ENCODE measurements at regions not wholly inside any gene's neighbourhood (a gene's known extent, or its start where the extent isn't known, plus 50 kb on each side); places are given as distances from the start of the nearest gene placed in this dataset.

DNA sequence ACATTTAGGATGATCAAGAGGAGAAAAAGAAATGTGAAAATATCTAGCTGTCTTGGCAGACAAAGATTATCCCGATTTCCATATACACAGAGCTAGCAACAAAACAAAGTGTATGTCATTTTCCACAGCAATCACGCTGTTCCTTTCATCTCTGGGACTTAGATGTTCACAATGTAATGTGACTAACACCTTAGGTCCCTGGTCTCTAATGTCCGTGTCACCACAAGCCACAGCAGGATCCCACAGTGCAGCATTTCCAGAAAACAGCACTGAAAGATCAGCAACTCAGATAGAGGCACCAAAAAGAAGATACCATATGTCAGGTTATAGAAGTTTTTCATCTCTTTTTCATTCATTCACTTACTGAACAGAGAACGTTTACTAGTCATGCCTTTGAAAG, 118.0 kb upstream of the TNPO1 start:
- TF ChIP-seq, protein P1, sequence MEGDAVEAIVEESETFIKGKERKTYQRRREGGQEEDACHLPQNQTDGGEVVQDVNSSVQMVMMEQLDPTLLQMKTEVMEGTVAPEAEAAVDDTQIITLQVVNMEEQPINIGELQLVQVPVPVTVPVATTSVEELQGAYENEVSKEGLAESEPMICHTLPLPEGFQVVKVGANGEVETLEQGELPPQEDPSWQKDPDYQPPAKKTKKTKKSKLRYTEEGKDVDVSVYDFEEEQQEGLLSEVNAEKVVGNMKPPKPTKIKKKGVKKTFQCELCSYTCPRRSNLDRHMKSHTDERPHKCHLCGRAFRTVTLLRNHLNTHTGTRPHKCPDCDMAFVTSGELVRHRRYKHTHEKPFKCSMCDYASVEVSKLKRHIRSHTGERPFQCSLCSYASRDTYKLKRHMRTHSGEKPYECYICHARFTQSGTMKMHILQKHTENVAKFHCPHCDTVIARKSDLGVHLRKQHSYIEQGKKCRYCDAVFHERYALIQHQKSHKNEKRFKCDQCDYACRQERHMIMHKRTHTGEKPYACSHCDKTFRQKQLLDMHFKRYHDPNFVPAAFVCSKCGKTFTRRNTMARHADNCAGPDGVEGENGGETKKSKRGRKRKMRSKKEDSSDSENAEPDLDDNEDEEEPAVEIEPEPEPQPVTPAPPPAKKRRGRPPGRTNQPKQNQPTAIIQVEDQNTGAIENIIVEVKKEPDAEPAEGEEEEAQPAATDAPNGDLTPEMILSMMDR (IDR thresholded peaks at IDR 0.05), result no peak
- intact Hi-C loops (cut with DNase I, micrococcal nuclease), result no loop called here
- no peak overlapping the region for H3K4me3 ChIP-seq
- H3K36me3 ChIP-seq (ENCODE audit: low read depth), result no peaks in the 10 kb centered on the region
- ATAC-seq (no peak), DNase-seq (no peak)
- H3K4me1 ChIP-seq (ENCODE audit: low read depth), result no peaks in the 10 kb centered on the region
- H3K9me3 ChIP-seq, result no peaks in the 10 kb centered on the region

DNA sequence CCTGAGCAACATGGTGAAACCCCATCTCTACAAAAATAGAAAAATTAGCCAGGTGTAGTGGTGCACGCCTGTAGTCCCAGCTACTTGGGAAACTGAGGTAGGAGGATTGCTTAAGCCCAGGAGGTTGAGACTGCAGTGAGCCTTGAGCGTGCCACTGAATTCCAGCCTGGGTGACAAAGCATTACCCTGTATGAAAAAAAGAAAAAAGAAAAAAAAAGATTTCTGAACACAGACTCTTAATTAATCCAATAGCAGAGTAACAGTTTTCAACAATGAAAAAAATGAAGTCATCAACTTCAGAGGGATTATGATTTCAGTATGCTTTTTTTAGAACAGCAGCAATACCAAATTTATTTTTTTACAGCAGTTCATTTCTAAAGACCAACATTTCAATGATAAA, 118.8 kb upstream of the TNPO1 start:
- ATAC-seq (no peak), DNase-seq (no peak)
- intact Hi-C loops (cut with DNase I, micrococcal nuclease), result no loop called here
- Histone ChIP-seq H3K4me1 (ENCODE audit: low read depth) (no peaks in the 10 kb centered on the region), H3K9me3 (no peaks in the 10 kb centered on the region), H3K4me3 (no peak overlapping the region), H3K36me3 (ENCODE audit: low read depth) (no peaks in the 10 kb centered on the region)
- TF ChIP-seq, protein P1 (IDR thresholded peaks at IDR 0.05), result no peak

DNA sequence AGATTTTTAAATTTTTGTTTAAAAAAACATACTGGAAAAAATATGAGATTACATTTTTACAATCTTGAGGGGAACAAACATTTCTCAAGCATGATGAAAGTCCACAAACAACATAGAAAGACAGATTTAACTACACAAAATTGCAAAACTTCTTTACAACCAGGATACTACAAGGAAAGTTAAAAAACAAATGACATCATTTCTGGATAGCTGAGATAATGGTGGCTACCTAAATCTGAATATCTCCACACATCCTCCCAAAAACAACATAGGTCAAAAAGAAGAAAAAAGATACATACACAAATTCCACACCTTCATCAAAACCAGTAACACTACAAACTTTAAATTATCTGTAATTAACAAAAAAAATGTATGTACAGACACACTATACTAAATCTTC, 120.8 kb upstream of the TNPO1 start:
- Histone ChIP-seq H3K4me1 (ENCODE audit: low read depth) (no peaks in the 10 kb centered on the region), H3K4me3 (no peak overlapping the region), H3K9me3 (no peaks in the 10 kb centered on the region), H3K36me3 (ENCODE audit: low read depth) (no peaks in the 10 kb centered on the region)
- ATAC-seq, result no peak
- intact Hi-C loops (cut with DNase I, micrococcal nuclease), result no loop called here
- DNase-seq, result no peak
- TF ChIP-seq, protein P1 (IDR thresholded peaks at IDR 0.05), result no peak

DNA sequence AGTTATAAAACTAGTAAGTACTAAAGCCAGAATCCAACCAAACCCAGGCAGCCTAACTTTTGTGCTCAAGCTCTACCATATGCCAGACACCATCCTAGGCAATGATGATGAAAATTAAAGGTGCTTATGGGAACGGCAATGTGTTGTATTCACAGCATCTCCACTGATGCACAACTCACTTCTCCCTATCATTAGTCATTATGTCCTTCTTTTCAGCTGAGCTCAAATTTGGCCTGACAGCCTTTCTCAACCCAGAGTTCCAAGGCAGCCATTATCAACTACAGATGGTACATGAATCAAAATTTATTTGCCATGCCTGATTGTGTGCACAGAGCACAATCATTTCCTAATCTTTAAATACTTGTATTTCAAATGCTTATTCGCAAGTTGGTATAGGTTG, 121.6 kb upstream of the TNPO1 start:
- Histone ChIP-seq H3K4me1 (ENCODE audit: low read depth) (no peaks in the 10 kb centered on the region), H3K4me3 (no peak overlapping the region), H3K36me3 (ENCODE audit: low read depth) (no peaks in the 10 kb centered on the region), H3K9me3 (no peaks in the 10 kb centered on the region)
- intact Hi-C loops (cut with DNase I, micrococcal nuclease), result no loop called here
- TF ChIP-seq, protein P1 (IDR thresholded peaks at IDR 0.05), result no peak
- no peak for DNase-seq
- no peak for ATAC-seq

DNA sequence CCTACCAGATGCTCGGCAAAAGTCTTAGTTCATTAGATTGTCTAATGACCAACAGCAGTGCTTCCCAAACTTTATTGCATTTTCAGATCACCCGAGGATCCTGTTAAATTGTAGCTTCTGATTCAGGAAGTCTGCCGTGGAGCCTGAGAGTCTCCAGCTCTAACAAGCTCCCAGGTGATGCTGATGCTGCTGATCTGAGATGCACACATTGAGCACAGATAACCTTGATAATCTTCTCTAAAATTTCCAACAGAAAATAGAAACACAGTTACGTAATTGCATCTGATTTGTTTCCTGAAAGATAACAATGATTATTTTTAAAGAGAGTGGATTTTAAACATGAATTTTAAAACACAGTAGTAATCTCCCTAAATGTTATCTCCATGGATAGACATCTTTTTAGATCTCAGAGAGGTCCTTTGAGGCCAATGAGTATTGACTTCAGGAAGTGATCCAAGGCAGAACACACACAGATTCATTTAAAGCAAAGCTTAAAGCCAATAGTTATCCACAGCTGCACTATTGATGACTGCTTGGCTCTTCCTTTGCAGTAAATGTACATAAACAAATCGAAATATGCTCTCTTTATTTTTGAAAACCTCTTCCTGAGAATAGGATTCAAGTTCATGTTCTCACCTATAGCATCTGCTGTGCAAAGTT, 122.8 kb upstream of the TNPO1 start:
- Histone ChIP-seq H3K9me3 (no peaks in the 10 kb centered on the region), H3K4me1 (ENCODE audit: low read depth) (no peaks in the 10 kb centered on the region), H3K36me3 (ENCODE audit: low read depth) (no peaks in the 10 kb centered on the region), H3K4me3 (no peak overlapping the region)
- ATAC-seq, result no peak
- TF ChIP-seq, protein P1 (IDR thresholded peaks at IDR 0.05), result no peak
- intact Hi-C loops (cut with DNase I, micrococcal nuclease), result no loop called here
- no peak for DNase-seq
